Astrocyte (in vitro differentiated cells and primary cell): ENCODE measurements at regions not wholly inside any gene's neighbourhood (a gene's known extent, or its start where the extent isn't known, plus 50 kb on each side); places are given as distances from the start of the nearest gene placed in this dataset.

Experiments
- DNase-seq: peaks from one replicate; pipeline ENCODE4 v3.0.0-alpha.2; 2010; ENCODE audit warnings: low read depth
- FAIRE-seq: peaks from 2 replicates; lab custom pipeline; 2011; peaks lifted over from hg19 to GRCh38; lab: Jason Lieb, UNC
- H2AFZ ChIP-seq: 2 replicates; pipeline ENCODE4 v1.6.0; 2012; ENCODE audit warnings: low read depth, low read length, inconsistent platforms
- H3K27ac ChIP-seq: 2 replicates; pipeline ENCODE4 v1.5.1; 2011; ENCODE audit warnings: low read depth, low read length, inconsistent platforms
- H3K27me3 ChIP-seq: 2 replicates; pipeline ENCODE4 v1.6.0; 2011; ENCODE audit warnings: low read length, inconsistent platforms; ENCODE audit not compliant: insufficient read depth
- H3K36me3 ChIP-seq: 2 replicates; pipeline ENCODE4 v1.5.1; 2011; ENCODE audit warnings: low read length, inconsistent platforms; ENCODE audit not compliant: insufficient read depth
- H3K4me1 ChIP-seq: 2 replicates; pipeline ENCODE4 v1.5.1; 2011; ENCODE audit warnings: low read length, inconsistent platforms; ENCODE audit not compliant: insufficient read depth
- H3K4me2 ChIP-seq: 2 replicates; pipeline ENCODE4 v1.6.0; 2012; ENCODE audit warnings: low read length, inconsistent platforms
- H3K4me3 ChIP-seq: 2 replicates; pipeline ENCODE4 v1.5.1; 2011; ENCODE audit warnings: low read depth, mild to moderate bottlenecking, low read length, inconsistent platforms; ENCODE audit not compliant: insufficient read depth
- H3K79me2 ChIP-seq: 2 replicates; pipeline ENCODE4 v1.6.0; 2012; ENCODE audit warnings: mild to moderate bottlenecking, low read length, inconsistent platforms; ENCODE audit not compliant: insufficient read depth
- H3K9ac ChIP-seq: 2 replicates; pipeline ENCODE4 v1.6.0; 2012; ENCODE audit warnings: mild to moderate bottlenecking, low read length, inconsistent platforms
- H3K9me3 ChIP-seq: 2 replicates; pipeline ENCODE4 v1.5.1; 2012; ENCODE audit warnings: low read depth, mild to moderate bottlenecking, low read length, inconsistent platforms; ENCODE audit not compliant: insufficient read depth
- H4K20me1 ChIP-seq: 2 replicates; pipeline ENCODE4 v1.6.0; 2012; ENCODE audit warnings: low read length, inconsistent platforms; ENCODE audit not compliant: insufficient read depth
- H3K27ac Mint-ChIP-seq: one replicate; pipeline ENCODE4 v1.8.0; 2021; ENCODE audit warnings: mild to moderate bottlenecking, mixed read lengths; ENCODE audit not compliant: unreplicated experiment
- H3K27me3 Mint-ChIP-seq: one replicate; pipeline ENCODE4 v1.8.0; 2021; ENCODE audit warnings: low read depth, mixed read lengths; ENCODE audit not compliant: unreplicated experiment
- H3K36me3 Mint-ChIP-seq: one replicate; pipeline ENCODE4 v1.8.0; 2021; ENCODE audit warnings: low read depth, mixed read lengths; ENCODE audit not compliant: unreplicated experiment
- H3K4me1 Mint-ChIP-seq: one replicate; pipeline ENCODE4 v1.8.0; 2021; ENCODE audit warnings: low read depth, mixed read lengths; ENCODE audit not compliant: unreplicated experiment
- H3K4me3 Mint-ChIP-seq: one replicate; pipeline ENCODE4 v1.8.0; 2021; ENCODE audit warnings: mild to moderate bottlenecking, moderate library complexity, mixed read lengths; ENCODE audit not compliant: unreplicated experiment
- H3K9me3 Mint-ChIP-seq: one replicate; pipeline ENCODE4 v1.8.0; 2021; ENCODE audit warnings: mild to moderate bottlenecking, mixed read lengths; ENCODE audit not compliant: unreplicated experiment
- CTCF ChIP-seq: IDR thresholded peaks from 2 replicates; pipeline ENCODE4 v1.5.1; 2011; ENCODE audit warnings: low read depth, mild to moderate bottlenecking, inconsistent platforms, low read length, moderate library complexity; ENCODE audit not compliant: insufficient read depth
- EZH2 ChIP-seq: IDR thresholded peaks from 2 replicates; pipeline ENCODE4 v1.6.1; 2012; ENCODE audit warnings: mild to moderate bottlenecking, low read length, inconsistent platforms; ENCODE audit not compliant: insufficient read depth

GRCh38 chr12:115571446-115571845, 706.0 kb downstream of the MED13L start:
- Histone ChIP-seq H3K9ac (no peak overlapping the region), H3K36me3 (no peaks in the 10 kb centered on the region), H3K4me1 (no peaks in the 10 kb centered on the region), H4K20me1 (no peaks in the 10 kb centered on the region), H3K27me3 (no peaks in the 10 kb centered on the region), H3K4me2 (no peak overlapping the region), H3K9me3 (no peaks in the 10 kb centered on the region), H3K4me3 (no peak overlapping the region), H3K27ac (no peak overlapping the region), H2AFZ (no peak overlapping the region), H3K79me2 (no peaks in the 10 kb centered on the region)
- no peaks in the 10 kb centered on the region for H3K4me1 Mint-ChIP-seq
- FAIRE-seq: no peak
- no peak for DNase-seq
- H3K27ac Mint-ChIP-seq: no peak overlapping the region
- no peaks in the 10 kb centered on the region for H3K36me3 Mint-ChIP-seq
- H3K4me3 Mint-ChIP-seq: no peak overlapping the region
- H3K9me3 Mint-ChIP-seq: peaks cover 6% of the 10 kb centered on the region
- H3K27me3 Mint-ChIP-seq: peaks cover 41% of the 10 kb centered on the region
- TF ChIP-seq EZH2: no peak
- no peak for TF ChIP-seq CTCF

GRCh38 chr12:115571027-115571426, 706.5 kb downstream of the MED13L start:
- no peak overlapping the region for H3K4me3 ChIP-seq
- H3K79me2 ChIP-seq: no peaks in the 10 kb centered on the region
- no peaks in the 10 kb centered on the region for H3K4me1 Mint-ChIP-seq
- peak overlapping the region; percentile 64 for H3K9ac ChIP-seq
- FAIRE-seq: no peak
- H3K36me3 ChIP-seq: no peaks in the 10 kb centered on the region
- no peak overlapping the region for H2AFZ ChIP-seq
- no peak overlapping the region for H3K27ac Mint-ChIP-seq
- H3K9me3 Mint-ChIP-seq: peaks cover 6% of the 10 kb centered on the region
- peak overlapping the region; percentile 91 for H3K4me2 ChIP-seq
- H3K9me3 ChIP-seq: no peaks in the 10 kb centered on the region
- H3K27me3 Mint-ChIP-seq: peaks cover 37% of the 10 kb centered on the region
- H3K27ac ChIP-seq: no peak overlapping the region
- DNase-seq: no peak
- H3K27me3 ChIP-seq: no peaks in the 10 kb centered on the region
- H3K4me3 Mint-ChIP-seq: no peak overlapping the region
- TF ChIP-seq CTCF (no peak), EZH2 (no peak)
- no peaks in the 10 kb centered on the region for H4K20me1 ChIP-seq
- no peaks in the 10 kb centered on the region for H3K36me3 Mint-ChIP-seq
- no peaks in the 10 kb centered on the region for H3K4me1 ChIP-seq

- FAIRE-seq (no peak), DNase-seq (peak; percentile 62)
- H3K9me3 Mint-ChIP-seq: peaks cover 6% of the 10 kb centered on the region
- Histone ChIP-seq H3K27me3 (no peaks in the 10 kb centered on the region), H3K9ac (peak overlapping the region; percentile 64), H3K4me3 (peak overlapping the region; percentile 57), H2AFZ (peak overlapping the region; percentile 81), H3K9me3 (no peaks in the 10 kb centered on the region), H3K4me1 (no peaks in the 10 kb centered on the region), H3K4me2 (peak overlapping the region; percentile 91), H3K27ac (no peak overlapping the region), H3K36me3 (no peaks in the 10 kb centered on the region), H4K20me1 (no peaks in the 10 kb centered on the region), H3K79me2 (no peaks in the 10 kb centered on the region)
- peaks cover 31% of the 10 kb centered on the region for H3K27me3 Mint-ChIP-seq
- TF ChIP-seq EZH2 (no peak), CTCF (no peak)
- no peaks in the 10 kb centered on the region for H3K36me3 Mint-ChIP-seq
- H3K27ac Mint-ChIP-seq: no peak overlapping the region
- H3K4me3 Mint-ChIP-seq: no peak overlapping the region
- no peaks in the 10 kb centered on the region for H3K4me1 Mint-ChIP-seq
These were observed 707.3 kb downstream of the MED13L start for GRCh38 chr12:115570069-115570777.
